PFSK-1 (cell line): ENCODE measurements at regions not wholly inside any gene's neighbourhood (a gene's known extent, or its start where the extent isn't known, plus 50 kb on each side); places are given as distances from the start of the nearest gene placed in this dataset.

Experiments
- POLR2AphosphoS5 ChIP-seq: IDR thresholded peaks from 2 replicates; pipeline ENCODE4 v1.6.1; 2012; ENCODE audit warnings: low read depth, mild to moderate bottlenecking, control low read depth, low read length, moderate library complexity
- SIN3A ChIP-seq: IDR thresholded peaks from 2 replicates; pipeline ENCODE4 v1.6.1; 2012; ENCODE audit warnings: mild to moderate bottlenecking, low read length, moderate library complexity, borderline replicate concordance; ENCODE audit not compliant: insufficient read depth
- TAF1 ChIP-seq: IDR thresholded peaks from 2 replicates; pipeline ENCODE4 v1.6.1; 2012; ENCODE audit warnings: low read length, control low read depth, borderline replicate concordance; ENCODE audit not compliant: insufficient read depth

DNA sequence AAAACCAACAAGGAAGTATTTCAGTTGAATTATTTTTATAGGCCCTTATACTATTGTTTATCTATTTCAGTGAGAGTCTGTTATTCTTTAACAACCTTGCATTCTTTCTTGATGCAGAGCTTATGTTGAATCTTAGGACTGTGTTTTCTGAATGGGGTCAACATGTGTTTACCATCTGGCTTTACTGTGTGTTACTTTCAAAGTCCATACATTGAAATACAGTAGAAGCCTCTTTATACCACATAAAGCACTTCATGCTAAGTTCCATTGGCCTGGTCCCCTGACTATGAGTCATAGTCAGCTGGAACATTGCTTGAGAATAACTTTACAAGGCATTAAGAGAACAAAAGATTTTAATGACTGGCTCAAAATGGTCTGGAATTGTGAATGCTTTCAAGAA, 152.6 kb downstream of the GASK1B start:
- no peak for TF ChIP-seq TAF1
- no peak for TF ChIP-seq POLR2AphosphoS5
- no peak for TF ChIP-seq SIN3A
